OCI-LY7 (cell line): ENCODE measurements at regions not wholly inside any gene's neighbourhood (a gene's known extent, or its start where the extent isn't known, plus 50 kb on each side); places are given as distances from the start of the nearest gene placed in this dataset.

Experiments used
- BruUV-seq: library from RNA; stranded (reverse); fragments of 400-500 nt; replicated peaks from 2 replicates; lab custom pipeline; 2021; lab: Mats Ljungman, UMichigan
- CTCF ChIA-PET: fragments of 300-600 bp; sonication (Branson Sonifier 250); formaldehyde crosslinking; loops from one replicate; lab custom pipeline; 2022; ENCODE audit warnings: antibody characterized with exemption; ENCODE audit not compliant: unreplicated experiment; lab: Charles Lee
- POLR2A ChIA-PET: fragments of 300-600 bp; sonication (Branson Sonifier 250); formaldehyde crosslinking; loops from one replicate; lab custom pipeline; 2022; ENCODE audit warnings: antibody characterized with exemption; lab: Charles Lee
- DNase-seq: peaks from one replicate; pipeline ENCODE4 v3.0.0-alpha.2; 2015; ENCODE audit warnings: low spot score
- H2AFZ ChIP-seq: fragments of 200-600 bp; sonication (generic), shearing (Covaris generic); 2 replicates; pipeline ENCODE4 v1.6.1; 2014; ENCODE audit warnings: mild to moderate bottlenecking, antibody characterized with exemption, low read length, moderate library complexity
- H3K27ac ChIP-seq: fragments of 200-600 bp; sonication (generic); 2 replicates; pipeline ENCODE4 v1.5.1; 2014; ENCODE audit warnings: mixed run types, low read depth, mild to moderate bottlenecking, moderate library complexity, low read length, inconsistent platforms; ENCODE audit not compliant: poor library complexity, severe bottlenecking
- H3K36me3 ChIP-seq: fragments of 200-600 bp; sonication (generic); 2 replicates; pipeline ENCODE4 v1.6.1; 2014; ENCODE audit warnings: mild to moderate bottlenecking, antibody characterized with exemption, low read length, moderate library complexity, mixed read lengths; ENCODE audit not compliant: insufficient read depth
- H3K4me1 ChIP-seq: fragments of 200-600 bp; sonication (generic); 2 replicates; pipeline ENCODE4 v1.5.1; 2014; ENCODE audit warnings: mild to moderate bottlenecking, low read length; ENCODE audit not compliant: insufficient read depth, poor library complexity, severe bottlenecking
- H3K4me2 ChIP-seq: fragments of 200-600 bp; sonication (generic); 2 replicates; pipeline ENCODE4 v1.6.1; 2014; ENCODE audit warnings: mild to moderate bottlenecking, low read length
- H3K4me3 ChIP-seq: fragments of 200-600 bp; sonication (generic); 2 replicates; pipeline ENCODE4 v1.5.1; 2014; ENCODE audit warnings: mild to moderate bottlenecking, low read depth, low read length; ENCODE audit not compliant: poor library complexity, severe bottlenecking
- H3K79me2 ChIP-seq: fragments of 200-600 bp; sonication (generic); 2 replicates; pipeline ENCODE4 v1.6.1; 2016; ENCODE audit warnings: low read depth, mild to moderate bottlenecking, low read length, moderate library complexity, mixed read lengths; ENCODE audit not compliant: insufficient read depth
- H3K9me2 ChIP-seq: fragments of 200-600 bp; sonication (generic); 2 replicates; pipeline ENCODE4 v1.6.1; 2016; ENCODE audit warnings: mild to moderate bottlenecking, low read length, mixed read lengths; ENCODE audit not compliant: insufficient read depth
- H3K9me3 ChIP-seq: fragments of 200-600 bp; sonication (generic); 2 replicates; pipeline ENCODE4 v1.6.1; 2014; ENCODE audit warnings: mild to moderate bottlenecking, mixed run types, low read length, mixed read lengths
- H4K20me1 ChIP-seq: fragments of 200-600 bp; sonication (generic); 2 replicates; pipeline ENCODE4 v1.6.1; 2014; ENCODE audit warnings: mild to moderate bottlenecking, antibody characterized with exemption, low read length, moderate library complexity, mixed read lengths; ENCODE audit not compliant: insufficient read depth
- CTCF ChIP-seq: fragments of 200-600 bp; sonication (generic); conservative IDR thresholded peaks from 2 replicates; pipeline ENCODE4 v1.5.1; 2014; ENCODE audit warnings: mild to moderate bottlenecking, antibody characterized with exemption, low read length, moderate library complexity, mixed read lengths
- EZH2phosphoT487 ChIP-seq: fragments of 200-600 bp; sonication (generic); IDR thresholded peaks from 2 replicates; pipeline ENCODE4 v1.6.1; 2018; ENCODE audit warnings: low read depth, borderline replicate concordance, mild to moderate bottlenecking, mixed run types, antibody characterized with exemption, low read length, moderate library complexity, mixed read lengths
- intact Hi-C: fragments of 100-400 bp; cut with micrococcal nuclease; formaldehyde crosslinking; loops from one replicate; pipeline ENCODE4 v1.10.0; 2022; ENCODE audit not compliant: unreplicated experiment

GRCh38 chr1:232699814-232700213, 69.9 kb upstream of the SIPA1L2 start:
- H3K79me2 ChIP-seq: no peaks in the 10 kb centered on the region
- no peaks in the 10 kb centered on the region for H3K9me2 ChIP-seq
- no peak for TF ChIP-seq CTCF
- no peak for TF ChIP-seq EZH2phosphoT487
- H3K36me3 ChIP-seq: no peaks in the 10 kb centered on the region
- no TSS peak for BruUV-seq
- H3K9me3 ChIP-seq: no peaks in the 10 kb centered on the region
- H3K4me2 ChIP-seq: no peak overlapping the region
- H3K27ac ChIP-seq: no peak overlapping the region
- ChIA-PET POLR2A (interaction anchor here (0.6 kb wide), 1 partner anchor 30 kb away, joined by 4 read pairs; no protein-coding TSS in a partner anchor), CTCF (no interaction called here)
- no peaks in the 10 kb centered on the region for H3K4me1 ChIP-seq
- no peaks in the 10 kb centered on the region for H4K20me1 ChIP-seq
- H2AFZ ChIP-seq: no peak overlapping the region
- no peak for DNase-seq
- intact Hi-C loops: no loop called here
- no peak overlapping the region for H3K4me3 ChIP-seq

- Histone ChIP-seq H3K4me3 (no peak overlapping the region), H3K79me2 (no peaks in the 10 kb centered on the region), H3K27ac (no peak overlapping the region), H3K36me3 (no peaks in the 10 kb centered on the region), H3K4me1 (no peaks in the 10 kb centered on the region), H3K4me2 (no peak overlapping the region), H4K20me1 (no peaks in the 10 kb centered on the region), H2AFZ (no peak overlapping the region), H3K9me2 (no peaks in the 10 kb centered on the region), H3K9me3 (no peaks in the 10 kb centered on the region)
- DNase-seq: no peak
- CTCF ChIA-PET: no interaction called here
- no TSS peak for BruUV-seq
- POLR2A ChIA-PET: no interaction called here
- intact Hi-C loops: no loop called here
- TF ChIP-seq EZH2phosphoT487 (no peak), CTCF (no peak)
Measured at GRCh38 chr1:232702911-232703310, 73.0 kb upstream of the SIPA1L2 start.

GRCh38 chr1:232704256-232704655, 74.3 kb upstream of the SIPA1L2 start:
- TF ChIP-seq CTCF (no peak), EZH2phosphoT487 (no peak)
- Histone ChIP-seq H3K9me3 (no peaks in the 10 kb centered on the region), H2AFZ (no peak overlapping the region), H3K36me3 (no peaks in the 10 kb centered on the region), H3K4me1 (no peaks in the 10 kb centered on the region), H3K4me3 (no peak overlapping the region), H4K20me1 (no peaks in the 10 kb centered on the region), H3K4me2 (no peak overlapping the region), H3K27ac (no peak overlapping the region), H3K9me2 (no peaks in the 10 kb centered on the region), H3K79me2 (no peaks in the 10 kb centered on the region)
- no peak for DNase-seq
- intact Hi-C loops: no loop called here
- CTCF ChIA-PET: no interaction called here
- BruUV-seq: no TSS peak
- POLR2A ChIA-PET: interaction anchor here (0.8 kb wide), 1 partner anchor 531 kb away, joined by 4 read pairs; no protein-coding TSS in a partner anchor
